Adrenal gland (tissue), 5 donors: ENCODE measurements at regions not wholly inside any gene's neighbourhood (a gene's known extent, or its start where the extent isn't known, plus 50 kb on each side); places are given as distances from the start of the nearest gene placed in this dataset.

Experiments used
- CTCF ChIP-seq, 6 experiments: fragments of 450-650 bp in 4 of 6; fragments of 200-600 bp in 2 of 6; sonication (generic) in 1 of 6; IDR thresholded peaks; 1 replicate in 5 of 6; 2 replicates in 1 of 6; pipeline versions ENCODE4 v1.5.1 to v1.8.0; 2016 to 2021; ENCODE audit warnings: antibody characterized with exemption in 6 of 6, mild to moderate bottlenecking in 2 of 6, moderate library complexity in 1 of 6
- POLR2A ChIP-seq, 2 donors: fragments of 450-650 bp; IDR thresholded peaks; one replicate each; pipeline ENCODE4 v1.6.1; 2017; ENCODE audit warnings: antibody characterized with exemption in 2 of 2, mild to moderate bottlenecking in 2 of 2, moderate library complexity in 1 of 2
- donor health status: DM: no; HTN: no; CAD: no.

- no peak for TF ChIP-seq CTCF (IDR thresholded peaks at IDR 0.05)
- TF ChIP-seq POLR2A (IDR thresholded peaks at IDR 0.05), result no peak
Measured at GRCh38 chr12:76698316-76698715, 65.6 kb upstream of the ZDHHC17 start.
